OCI-M2 (cell line): ENCODE measurements at regions not wholly inside any gene's neighbourhood (a gene's known extent, or its start where the extent isn't known, plus 50 kb on each side); places are given as distances from the start of the nearest gene placed in this dataset.
"Not testable (repeated sequence)": the region's sequence is repeated elsewhere in the genome, so short reads cannot be mapped to it uniquely, and the experiment has no call there.

Experiments
- DNase-seq: peaks from one replicate; lab custom pipeline; 2025; ENCODE audit not compliant: unreplicated experiment; lab: John Stamatoyannopoulos, UW

- DNase-seq, result no peak
Observed at GRCh38 chr14:27688841-27689444, 1077.6 kb upstream of the FOXG1 start.

- no peak for DNase-seq
Observed at GRCh38 chr14:27712364-27712763, 1054.2 kb upstream of the FOXG1 start.

- no peak for DNase-seq
Observed at GRCh38 chr14:27715561-27715960, 1051.0 kb upstream of the FOXG1 start.

- no peak for DNase-seq
Observed at GRCh38 chr14:27721760-27722159, 1044.8 kb upstream of the FOXG1 start.

GRCh38 chr14:27725482-27725881 is 1041.1 kb upstream of the FOXG1 start:
- DNase-seq, result no peak

GRCh38 chr14:27727251-27727770 is 1039.3 kb upstream of the FOXG1 start:
- no peak for DNase-seq

- DNase-seq, result no peak
Observed at GRCh38 chr14:27730204-27730603, 1036.4 kb upstream of the FOXG1 start.

- DNase-seq, result no peak
Observed at GRCh38 chr14:27739657-27740156, 1026.9 kb upstream of the FOXG1 start.

GRCh38 chr14:27750114-27750513 is 1016.5 kb upstream of the FOXG1 start:
- no peak for DNase-seq

GRCh38 chr14:27757642-27758041 is 1008.9 kb upstream of the FOXG1 start:
- not testable (repeated sequence) for DNase-seq

- not testable (repeated sequence) for DNase-seq
Observed at GRCh38 chr14:27760367-27760766, 1006.2 kb upstream of the FOXG1 start.

- not testable (repeated sequence) for DNase-seq
Observed at GRCh38 chr14:27799066-27800028, 967.2 kb upstream of the FOXG1 start.

GRCh38 chr14:27817746-27818430 is 948.7 kb upstream of the FOXG1 start:
- DNase-seq, result not testable (repeated sequence)

- not testable (repeated sequence) for DNase-seq
Observed at GRCh38 chr14:27826149-27826548, 940.4 kb upstream of the FOXG1 start.

GRCh38 chr14:27831978-27832377 is 934.6 kb upstream of the FOXG1 start:
- DNase-seq, result not testable (repeated sequence)

GRCh38 chr14:27833001-27833400 is 933.6 kb upstream of the FOXG1 start:
- not testable (repeated sequence) for DNase-seq

GRCh38 chr14:27836386-27836785 is 930.2 kb upstream of the FOXG1 start:
- DNase-seq, result no peak

GRCh38 chr14:27845241-27845850 is 921.2 kb upstream of the FOXG1 start:
- DNase-seq, result no peak

- no peak for DNase-seq
Observed at GRCh38 chr14:27845902-27846301, 920.7 kb upstream of the FOXG1 start.

- DNase-seq, result not testable (repeated sequence)
Observed at GRCh38 chr14:27847480-27847879, 919.1 kb upstream of the FOXG1 start.

- not testable (repeated sequence) for DNase-seq
Observed at GRCh38 chr14:27849193-27849592, 917.4 kb upstream of the FOXG1 start.
